Vagina (tissue), 2 donors: ENCODE measurements at regions not wholly inside any gene's neighbourhood (a gene's known extent, or its start where the extent isn't known, plus 50 kb on each side); places are given as distances from the start of the nearest gene placed in this dataset.

Source experiments
- DNase-seq, 2 donors: peaks; one replicate each; pipeline ENCODE4 v3.0.0-alpha.2; 2017; ENCODE audit errors: extremely low spot score in 2 of 2
- H3K27ac ChIP-seq: fragments of 200-600 bp; sonication (generic); one replicate; pipeline ENCODE4 v1.5.1; 2019
- H3K27me3 ChIP-seq: fragments of 200-600 bp; sonication (generic); one replicate; pipeline ENCODE4 v1.5.1; 2019
- H3K36me3 ChIP-seq, 2 donors: fragments of 200-600 bp; sonication (generic); one replicate each; pipeline ENCODE4 v1.5.1; 2017 to 2019
- H3K4me1 ChIP-seq: fragments of 200-600 bp; sonication (generic); one replicate; pipeline ENCODE4 v1.5.1; 2019
- H3K4me3 ChIP-seq, 2 donors: fragments of 200-600 bp; sonication (generic); 1 replicate in 1 of 2; 2 replicates in 1 of 2; pipeline ENCODE4 v1.5.1; 2016 to 2019
- H3K9me3 ChIP-seq: fragments of 200-600 bp; sonication (generic); one replicate; pipeline ENCODE4 v1.5.1; 2019
- POLR2A ChIP-seq, 2 donors: fragments of 450-650 bp; IDR thresholded peaks; one replicate each; pipeline ENCODE4 v1.6.1; 2017; ENCODE audit warnings: antibody characterized with exemption in 2 of 2, mild to moderate bottlenecking in 2 of 2, moderate library complexity in 2 of 2
- POLR2AphosphoS5 ChIP-seq, 2 donors: sonication (generic); formaldehyde crosslinking; IDR thresholded peaks; one replicate each; pipeline ENCODE4 v1.9.0; 2017; ENCODE audit warnings: antibody characterized with exemption in 2 of 2, mild to moderate bottlenecking in 2 of 2, low read depth in 1 of 2; ENCODE audit not compliant: insufficient read depth in 1 of 2
- intact Hi-C: fragments of 100-400 bp; cut with DNase I; formaldehyde crosslinking; loops from one replicate; pipeline ENCODE4 v1.15.1; 2023
- TF ChIP-seq, protein P1 (sequence below), 3 experiments: fragments of 450-650 bp in 2 of 3; fragments of 200-600 bp in 1 of 3; sonication (generic) in 1 of 3; IDR thresholded peaks; one replicate each; pipeline ENCODE4 v1.5.1; 2017 to 2019; ENCODE audit warnings: antibody characterized with exemption in 3 of 3, mild to moderate bottlenecking in 2 of 3, moderate library complexity in 2 of 3

DNA sequence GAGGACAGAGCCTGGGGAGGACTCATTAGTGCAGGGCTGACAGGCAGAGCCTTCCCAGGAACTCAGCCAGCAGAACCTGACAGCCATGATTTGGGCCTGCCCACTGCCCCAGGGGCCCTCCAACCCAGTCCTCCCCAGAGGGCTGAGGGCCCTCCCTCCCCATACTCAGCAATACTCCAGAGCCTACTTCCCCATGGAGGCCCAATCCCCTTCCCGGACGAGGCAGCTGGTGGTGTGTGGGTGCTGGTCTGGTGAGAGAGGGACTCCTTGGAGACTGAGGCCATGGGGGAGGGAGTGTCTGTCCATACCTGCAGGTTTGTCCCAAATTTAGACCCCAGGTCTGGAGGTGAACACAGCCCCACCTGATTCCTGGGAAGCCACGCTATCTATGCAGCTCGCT, 120.9 kb upstream of the MLN start:
- TF ChIP-seq, protein P1, sequence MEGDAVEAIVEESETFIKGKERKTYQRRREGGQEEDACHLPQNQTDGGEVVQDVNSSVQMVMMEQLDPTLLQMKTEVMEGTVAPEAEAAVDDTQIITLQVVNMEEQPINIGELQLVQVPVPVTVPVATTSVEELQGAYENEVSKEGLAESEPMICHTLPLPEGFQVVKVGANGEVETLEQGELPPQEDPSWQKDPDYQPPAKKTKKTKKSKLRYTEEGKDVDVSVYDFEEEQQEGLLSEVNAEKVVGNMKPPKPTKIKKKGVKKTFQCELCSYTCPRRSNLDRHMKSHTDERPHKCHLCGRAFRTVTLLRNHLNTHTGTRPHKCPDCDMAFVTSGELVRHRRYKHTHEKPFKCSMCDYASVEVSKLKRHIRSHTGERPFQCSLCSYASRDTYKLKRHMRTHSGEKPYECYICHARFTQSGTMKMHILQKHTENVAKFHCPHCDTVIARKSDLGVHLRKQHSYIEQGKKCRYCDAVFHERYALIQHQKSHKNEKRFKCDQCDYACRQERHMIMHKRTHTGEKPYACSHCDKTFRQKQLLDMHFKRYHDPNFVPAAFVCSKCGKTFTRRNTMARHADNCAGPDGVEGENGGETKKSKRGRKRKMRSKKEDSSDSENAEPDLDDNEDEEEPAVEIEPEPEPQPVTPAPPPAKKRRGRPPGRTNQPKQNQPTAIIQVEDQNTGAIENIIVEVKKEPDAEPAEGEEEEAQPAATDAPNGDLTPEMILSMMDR (IDR thresholded peaks at IDR 0.05): no peak
- TF ChIP-seq POLR2AphosphoS5 (IDR thresholded peaks at IDR 0.05; ENCODE audit: insufficient read depth in 1 of 2, low read depth in 1 of 2): no peak
- no peak for TF ChIP-seq POLR2A (IDR thresholded peaks at IDR 0.05)
- Histone ChIP-seq H3K9me3 (no peaks in the 10 kb centered on the region), H3K4me3 (no peak overlapping the region), H3K27ac (no peak overlapping the region), H3K36me3 (no peaks in the 10 kb centered on the region), H3K27me3 (no peaks in the 10 kb centered on the region), H3K4me1 (no peaks in the 10 kb centered on the region)
- intact Hi-C loops: no loop called here
- no peak for DNase-seq

DNA sequence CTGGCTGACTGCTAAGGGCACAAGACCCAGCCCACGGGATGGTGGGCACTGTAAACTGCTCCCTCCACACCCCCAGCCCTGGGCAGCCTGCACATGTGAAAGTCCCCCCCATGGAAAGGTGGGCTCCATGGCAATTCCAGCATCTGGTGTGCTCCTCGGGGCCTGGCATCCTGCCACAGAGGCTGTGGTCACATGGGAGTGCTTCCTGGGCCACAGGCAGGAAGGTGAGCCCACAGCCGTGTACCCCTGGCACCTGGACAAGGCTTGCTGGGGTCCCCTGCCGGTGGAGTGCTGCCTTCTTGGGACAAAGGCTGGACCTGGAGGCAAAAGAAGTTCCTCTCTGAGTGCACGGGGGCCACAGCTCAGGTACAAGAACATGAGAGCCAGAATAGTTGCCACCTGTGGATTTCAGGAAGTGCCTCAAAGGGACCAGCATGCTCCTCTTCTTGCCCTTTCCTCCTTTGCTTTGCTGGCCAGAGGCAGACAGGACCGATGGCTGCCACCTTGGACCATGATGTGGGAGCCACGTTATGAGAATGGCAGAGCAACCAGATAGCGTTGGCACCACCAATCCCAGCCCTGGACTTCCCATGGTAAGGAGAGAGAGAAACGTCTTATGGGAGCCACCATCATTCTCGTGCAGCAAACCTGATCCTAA, 120.2 kb upstream of the MLN start:
- no peak for TF ChIP-seq POLR2A (IDR thresholded peaks at IDR 0.05)
- TF ChIP-seq, protein P1 (IDR thresholded peaks at IDR 0.05): no peak
- no peak for TF ChIP-seq POLR2AphosphoS5 (IDR thresholded peaks at IDR 0.05; ENCODE audit: insufficient read depth in 1 of 2, low read depth in 1 of 2)
- no peaks in the 10 kb centered on the region for H3K36me3 ChIP-seq
- H3K4me1 ChIP-seq: no peaks in the 10 kb centered on the region
- DNase-seq: no peak
- intact Hi-C loops: no loop called here
- no peaks in the 10 kb centered on the region for H3K27me3 ChIP-seq
- no peak overlapping the region for H3K27ac ChIP-seq
- no peaks in the 10 kb centered on the region for H3K9me3 ChIP-seq
- no peak overlapping the region for H3K4me3 ChIP-seq

DNA sequence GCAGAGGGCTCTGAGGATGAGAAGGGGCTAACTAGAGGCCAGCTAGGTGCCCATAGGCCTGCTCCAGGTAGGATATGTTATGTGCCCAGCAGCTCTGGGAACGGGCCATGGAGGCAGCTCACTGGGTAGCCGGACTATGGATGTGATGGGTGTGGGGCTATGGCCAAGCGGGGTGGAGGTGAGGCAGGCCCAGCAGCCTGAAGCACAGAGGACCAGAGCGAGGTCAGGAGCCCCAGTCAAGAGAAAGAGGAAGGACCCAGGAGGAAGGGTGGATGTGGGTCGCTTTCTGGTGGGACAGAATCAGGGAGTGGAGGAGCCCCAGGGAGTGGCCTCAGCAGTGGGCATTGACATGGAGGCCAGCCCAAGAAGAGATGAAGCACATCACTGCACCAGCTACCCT, 117.9 kb upstream of the MLN start:
- no peaks in the 10 kb centered on the region for H3K9me3 ChIP-seq
- intact Hi-C loops: no loop called here
- H3K36me3 ChIP-seq: no peaks in the 10 kb centered on the region
- DNase-seq: no peak
- H3K4me1 ChIP-seq: no peaks in the 10 kb centered on the region
- TF ChIP-seq, protein P1 (IDR thresholded peaks at IDR 0.05): no peak
- TF ChIP-seq POLR2A (IDR thresholded peaks at IDR 0.05): no peak
- no peak overlapping the region for H3K27ac ChIP-seq
- no peaks in the 10 kb centered on the region for H3K27me3 ChIP-seq
- no peak overlapping the region for H3K4me3 ChIP-seq

DNA sequence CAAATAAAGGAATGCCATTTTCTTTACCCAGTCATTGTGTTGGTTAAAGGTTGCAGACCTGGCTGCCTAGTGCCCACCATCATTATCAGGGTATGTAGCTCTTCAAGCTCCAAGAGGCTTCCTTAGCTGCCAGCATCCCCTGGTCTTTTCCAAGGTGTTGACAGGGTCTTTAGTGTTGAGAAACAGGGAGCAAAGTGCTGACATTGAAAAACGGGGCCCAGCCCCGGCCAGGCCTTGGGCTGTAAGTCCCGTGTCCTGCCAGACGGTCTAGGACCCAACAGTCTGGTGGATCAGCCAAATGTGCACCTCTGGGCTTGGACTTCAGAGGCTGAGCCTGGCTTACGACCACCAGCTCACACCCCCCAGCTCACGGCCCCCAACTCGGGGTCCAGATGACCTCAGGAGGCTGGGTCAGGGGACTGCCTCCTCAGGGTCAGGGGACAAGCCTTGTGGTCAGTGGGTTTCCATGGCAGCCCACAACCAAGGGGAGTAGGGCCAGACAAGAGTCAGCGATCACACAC, 114.4 kb upstream of the MLN start:
- no peaks in the 10 kb centered on the region for H3K27me3 ChIP-seq
- no peak overlapping the region for H3K27ac ChIP-seq
- TF ChIP-seq POLR2A (IDR thresholded peaks at IDR 0.05): no peak
- TF ChIP-seq, protein P1 (IDR thresholded peaks at IDR 0.05): no peak
- no peak for TF ChIP-seq POLR2AphosphoS5 (IDR thresholded peaks at IDR 0.05; ENCODE audit: insufficient read depth in 1 of 2, low read depth in 1 of 2)
- H3K9me3 ChIP-seq: no peaks in the 10 kb centered on the region
- no peaks in the 10 kb centered on the region for H3K4me1 ChIP-seq
- H3K4me3 ChIP-seq: no peak overlapping the region
- intact Hi-C loops: no loop called here
- no peak for DNase-seq
- no peaks in the 10 kb centered on the region for H3K36me3 ChIP-seq

DNA sequence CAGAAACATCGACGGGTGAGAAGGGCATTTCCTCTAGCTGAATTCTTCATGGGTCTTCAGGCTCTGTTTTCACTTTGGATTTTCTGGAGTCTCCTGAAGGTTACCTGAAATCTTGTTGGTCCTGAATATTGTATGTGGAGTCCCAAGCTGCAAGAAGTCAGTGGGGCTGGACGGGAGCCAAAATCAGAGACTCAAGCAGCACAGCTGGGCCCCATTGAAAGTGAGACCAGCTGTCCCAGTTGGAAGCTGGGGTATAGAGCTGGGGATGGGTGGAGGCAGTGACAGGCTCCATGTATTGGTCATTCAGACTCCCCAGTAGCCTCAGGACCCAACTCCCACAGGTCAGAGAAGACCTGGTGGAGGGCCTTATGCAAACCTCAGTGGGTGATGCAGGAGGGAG, 111.3 kb upstream of the MLN start:
- no peaks in the 10 kb centered on the region for H3K36me3 ChIP-seq
- H3K27ac ChIP-seq: no peak overlapping the region
- H3K4me1 ChIP-seq: peaks cover 19% of the 10 kb centered on the region
- H3K9me3 ChIP-seq: no peaks in the 10 kb centered on the region
- no peak for DNase-seq
- no peak overlapping the region for H3K4me3 ChIP-seq
- no peaks in the 10 kb centered on the region for H3K27me3 ChIP-seq
- TF ChIP-seq, protein P1 (IDR thresholded peaks at IDR 0.05): no peak
- TF ChIP-seq POLR2A (IDR thresholded peaks at IDR 0.05): no peak
- no peak for TF ChIP-seq POLR2AphosphoS5 (IDR thresholded peaks at IDR 0.05; ENCODE audit: insufficient read depth in 1 of 2, low read depth in 1 of 2)
- intact Hi-C loops: no loop called here
